ENCODE measurements at regions not wholly inside any gene's neighbourhood (a gene's known extent, or its start where the extent isn't known, plus 50 kb on each side); places are given as distances from the start of the nearest gene placed in this dataset.
"Not testable (repeated sequence)": the region's sequence is repeated elsewhere in the genome, so short reads cannot be mapped to it uniquely, and the experiment has no call there.

GRCh38 chr7:66524738-66525137 lies 103.9 kb upstream of the KCTD7 start:
- intact Hi-C loops (cut with micrococcal nuclease; ENCODE audit: unreplicated experiment): no loop called here
- DNase-seq (ENCODE audit: low spot score): no peak
- TF ChIP-seq EZH2phosphoT487 (IDR thresholded peaks at IDR 0.05; ENCODE audit: borderline replicate concordance, low read depth, low read length): no peak
- TF ChIP-seq CTCF (conservative IDR thresholded peaks at IDR 0.05; ENCODE audit: low read length): no peak
- Histone ChIP-seq H3K4me1 (ENCODE audit: insufficient read depth, low read length, poor library complexity, severe bottlenecking) (no peaks in the 10 kb centered on the region), H3K4me3 (ENCODE audit: low read depth, low read length, poor library complexity, severe bottlenecking) (no peak overlapping the region), H3K4me2 (ENCODE audit: low read length) (no peak overlapping the region), H3K27ac (ENCODE audit: low read depth, low read length, poor library complexity, severe bottlenecking) (no peak overlapping the region), H4K20me1 (ENCODE audit: insufficient read depth, low read length) (no peaks in the 10 kb centered on the region), H2AFZ (ENCODE audit: low read length) (no peak overlapping the region), H3K9me2 (ENCODE audit: insufficient read depth, low read length) (no peaks in the 10 kb centered on the region), H3K36me3 (ENCODE audit: insufficient read depth, low read length) (no peaks in the 10 kb centered on the region), H3K79me2 (ENCODE audit: insufficient read depth, low read depth, low read length) (no peaks in the 10 kb centered on the region), H3K9me3 (ENCODE audit: low read length) (no peaks in the 10 kb centered on the region)
- POLR2A ChIA-PET: no interaction called here
- CTCF ChIA-PET (ENCODE audit: unreplicated experiment): no interaction called here
- no TSS peak for BruUV-seq (replicated peaks)

GRCh38 chr7:66526782-66527181 lies 101.9 kb upstream of the KCTD7 start:
- BruUV-seq (replicated peaks); CTCF ChIA-PET (ENCODE audit: unreplicated experiment): not testable (repeated sequence)

GRCh38 chr7:66528652-66529051 lies 100.0 kb upstream of the KCTD7 start:
- H3K27ac ChIP-seq (ENCODE audit: low read depth, low read length, poor library complexity, severe bottlenecking): no peak overlapping the region
- no TSS peak for BruUV-seq (replicated peaks)
- H2AFZ ChIP-seq (ENCODE audit: low read length): no peak overlapping the region
- intact Hi-C loops (cut with micrococcal nuclease; ENCODE audit: unreplicated experiment): no loop called here
- ChIA-PET CTCF (ENCODE audit: unreplicated experiment) (no interaction called here), POLR2A (no interaction called here)
- TF ChIP-seq CTCF (conservative IDR thresholded peaks at IDR 0.05; ENCODE audit: low read length) (no peak), EZH2phosphoT487 (IDR thresholded peaks at IDR 0.05; ENCODE audit: borderline replicate concordance, low read depth, low read length) (no peak)
- no peak for DNase-seq (ENCODE audit: low spot score)
- H4K20me1 ChIP-seq (ENCODE audit: insufficient read depth, low read length): no peaks in the 10 kb centered on the region
- H3K4me2 ChIP-seq (ENCODE audit: low read length): no peak overlapping the region
- H3K9me2 ChIP-seq (ENCODE audit: insufficient read depth, low read length): no peaks in the 10 kb centered on the region
- no peaks in the 10 kb centered on the region for H3K36me3 ChIP-seq (ENCODE audit: insufficient read depth, low read length)
- H3K4me3 ChIP-seq (ENCODE audit: low read depth, low read length, poor library complexity, severe bottlenecking): no peak overlapping the region
- H3K79me2 ChIP-seq (ENCODE audit: insufficient read depth, low read depth, low read length): no peaks in the 10 kb centered on the region
- H3K4me1 ChIP-seq (ENCODE audit: insufficient read depth, low read length, poor library complexity, severe bottlenecking): no peaks in the 10 kb centered on the region
- H3K9me3 ChIP-seq (ENCODE audit: low read length): no peaks in the 10 kb centered on the region

More at GRCh38 chr7:66526782-66527181, 101.9 kb upstream of the KCTD7 start:
- H3K4me1 ChIP-seq (ENCODE audit: insufficient read depth, low read length, poor library complexity, severe bottlenecking); H3K27ac ChIP-seq (ENCODE audit: low read depth, low read length, poor library complexity, severe bottlenecking); H3K79me2 ChIP-seq (ENCODE audit: insufficient read depth, low read depth, low read length); H3K36me3 ChIP-seq (ENCODE audit: insufficient read depth, low read length); H3K4me2 ChIP-seq (ENCODE audit: low read length); H4K20me1 ChIP-seq (ENCODE audit: insufficient read depth, low read length); H3K4me3 ChIP-seq (ENCODE audit: low read depth, low read length, poor library complexity, severe bottlenecking); DNase-seq (ENCODE audit: low spot score); H3K9me2 ChIP-seq (ENCODE audit: insufficient read depth, low read length); H3K9me3 ChIP-seq (ENCODE audit: low read length); intact Hi-C loops (cut with micrococcal nuclease; ENCODE audit: unreplicated experiment); H2AFZ ChIP-seq (ENCODE audit: low read length): not testable (repeated sequence)
- POLR2A ChIA-PET: interaction anchor here (0.5 to 0.7 kb wide), 3 partner anchors 160 to 438 kb away, joined by 3 read pairs; no protein-coding TSS in a partner anchor
